ENCODE measurements at regions not wholly inside any gene's neighbourhood (a gene's known extent, or its start where the extent isn't known, plus 50 kb on each side); places are given as distances from the start of the nearest gene placed in this dataset.
"Not testable (repeated sequence)": the region's sequence is repeated elsewhere in the genome, so short reads cannot be mapped to it uniquely, and the experiment has no call there.

DNA sequence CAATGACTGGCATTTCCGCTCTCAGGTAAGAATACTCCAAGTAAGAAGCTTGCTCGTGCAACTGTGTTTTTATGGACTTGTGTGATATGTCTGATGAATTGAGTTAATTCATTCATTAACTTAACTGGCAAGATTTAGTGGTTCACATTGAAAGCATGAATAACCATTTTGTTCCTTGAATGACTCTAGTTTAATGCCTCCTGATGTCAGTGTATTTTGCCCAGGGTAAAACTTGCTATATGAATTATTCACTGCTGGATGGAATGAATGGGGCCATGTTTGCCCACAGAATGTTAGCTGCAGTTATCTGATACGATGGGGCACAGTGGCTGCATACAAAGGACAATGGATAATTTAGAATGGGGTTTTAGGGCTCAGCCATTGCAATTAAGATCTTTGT, 124.1 kb downstream of the ZNF365 start:
- DNase-seq = no peak
- intact Hi-C loops (cut with DNase I) = no loop called here
- no peaks in the 10 kb centered on the region for H3K9me3 ChIP-seq (ENCODE audit: control insufficient read depth, low read length)
- 61% methylated on average over 3 of the region's 3 CpGs for WGBS
- no peak overlapping the region for H3K27ac ChIP-seq (ENCODE audit: low read length)
- H3K4me1 ChIP-seq (ENCODE audit: control insufficient read depth, insufficient read depth, low read length) = peaks cover 2% of the 10 kb centered on the region
- ATAC-seq = no peak
- no peak overlapping the region for H3K4me3 ChIP-seq (ENCODE audit: low read length)
- no peaks in the 10 kb centered on the region for H3K27me3 ChIP-seq (ENCODE audit: control insufficient read depth, insufficient read depth)

DNA sequence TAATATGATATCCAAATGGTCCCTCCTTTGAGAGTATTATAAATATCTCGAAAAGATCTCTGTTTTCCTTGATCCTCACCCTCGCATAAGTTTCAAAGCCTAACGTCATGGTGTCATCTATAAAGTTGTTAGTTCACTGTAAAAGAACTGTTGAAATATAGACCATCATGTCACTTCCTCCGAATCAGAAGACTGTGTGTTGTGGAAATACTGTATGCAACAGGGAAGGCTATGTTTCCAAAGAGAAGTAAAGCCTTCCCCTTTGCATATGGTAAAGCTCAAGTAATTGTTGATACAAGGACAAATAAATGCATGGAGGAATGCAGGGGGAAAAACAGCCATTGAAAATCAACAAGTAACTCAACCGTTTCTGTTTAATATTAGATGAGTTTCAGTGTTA, 125.9 kb downstream of the ZNF365 start:
- H3K4me1 ChIP-seq (ENCODE audit: control insufficient read depth, insufficient read depth, low read length); H3K9me3 ChIP-seq (ENCODE audit: control insufficient read depth, low read length); H3K27me3 ChIP-seq (ENCODE audit: control insufficient read depth, insufficient read depth); DNase-seq; H3K4me3 ChIP-seq (ENCODE audit: low read length); ATAC-seq; H3K27ac ChIP-seq (ENCODE audit: low read length); intact Hi-C loops (cut with DNase I): not testable (repeated sequence)
- WGBS = 61% methylated on average over 3 of the region's 5 CpGs

DNA sequence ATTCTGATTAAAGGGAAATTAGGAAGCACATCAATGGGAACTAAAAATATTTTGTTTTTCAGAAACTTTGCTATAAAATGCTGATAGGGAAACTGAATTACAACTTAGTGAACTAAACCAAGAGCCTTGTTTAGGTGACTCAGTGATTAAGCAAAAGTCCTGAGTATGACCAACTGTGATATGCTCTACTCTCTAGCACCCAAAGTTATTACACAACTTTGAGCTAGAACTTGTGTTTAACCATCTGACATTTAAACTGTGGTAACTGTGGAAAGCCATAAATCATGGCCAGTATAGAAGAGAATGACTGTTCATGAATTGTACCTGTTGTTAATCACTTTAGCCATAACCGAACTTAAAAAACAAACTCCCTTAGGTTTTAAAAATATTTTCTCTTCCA, 127.4 kb downstream of the ZNF365 start:
- Histone ChIP-seq H3K4me3 (ENCODE audit: low read length) (no peak overlapping the region), H3K27ac (ENCODE audit: low read length) (no peak overlapping the region), H3K27me3 (ENCODE audit: control insufficient read depth, insufficient read depth) (no peaks in the 10 kb centered on the region), H3K9me3 (ENCODE audit: control insufficient read depth, low read length) (no peaks in the 10 kb centered on the region), H3K4me1 (ENCODE audit: control insufficient read depth, insufficient read depth, low read length) (no peaks in the 10 kb centered on the region)
- 89% methylated on average over 1 of the region's 1 CpG for WGBS
- ATAC-seq (no peak), DNase-seq (no peak)
- intact Hi-C loops (cut with DNase I) = no loop called here

DNA sequence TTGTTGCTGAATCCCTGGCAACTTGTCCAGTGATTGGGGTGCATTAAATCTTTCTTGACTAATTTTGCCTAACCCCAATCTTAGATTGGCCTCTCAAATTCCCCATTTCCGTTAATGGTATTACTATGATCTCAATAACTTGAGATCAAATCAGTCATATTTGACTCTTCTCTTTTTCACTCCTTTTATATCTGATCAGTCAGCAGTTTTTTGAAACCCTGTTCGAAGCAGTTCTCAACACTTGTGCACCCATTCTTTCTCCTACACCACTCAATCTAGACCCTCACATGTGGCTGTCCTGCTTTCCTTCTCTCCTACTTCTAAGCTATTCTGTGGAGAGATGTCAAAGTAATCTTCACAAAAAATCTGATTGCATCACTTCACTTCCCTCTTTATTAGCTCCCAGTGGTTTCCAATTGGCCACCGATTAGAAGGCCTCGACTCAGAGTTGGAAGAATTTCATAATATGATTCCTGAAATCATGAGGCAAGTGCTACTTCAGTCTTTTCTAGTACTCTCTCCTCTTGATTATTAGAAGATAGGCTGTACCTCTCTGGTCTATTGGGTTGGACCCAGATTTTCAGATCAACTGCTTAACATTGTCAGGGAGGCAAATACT, 128.9 kb downstream of the ZNF365 start:
- Histone ChIP-seq H3K9me3 (ENCODE audit: control insufficient read depth, low read length) (no peaks in the 10 kb centered on the region), H3K27me3 (ENCODE audit: control insufficient read depth, insufficient read depth) (no peaks in the 10 kb centered on the region), H3K4me1 (ENCODE audit: control insufficient read depth, insufficient read depth, low read length) (no peaks in the 10 kb centered on the region), H3K4me3 (ENCODE audit: low read length) (no peak overlapping the region), H3K27ac (ENCODE audit: low read length) (no peak overlapping the region)
- DNase-seq (no peak), ATAC-seq (no peak)
- WGBS = 72% methylated on average over 4 of the region's 4 CpGs
- intact Hi-C loops (cut with DNase I) = no loop called here

DNA sequence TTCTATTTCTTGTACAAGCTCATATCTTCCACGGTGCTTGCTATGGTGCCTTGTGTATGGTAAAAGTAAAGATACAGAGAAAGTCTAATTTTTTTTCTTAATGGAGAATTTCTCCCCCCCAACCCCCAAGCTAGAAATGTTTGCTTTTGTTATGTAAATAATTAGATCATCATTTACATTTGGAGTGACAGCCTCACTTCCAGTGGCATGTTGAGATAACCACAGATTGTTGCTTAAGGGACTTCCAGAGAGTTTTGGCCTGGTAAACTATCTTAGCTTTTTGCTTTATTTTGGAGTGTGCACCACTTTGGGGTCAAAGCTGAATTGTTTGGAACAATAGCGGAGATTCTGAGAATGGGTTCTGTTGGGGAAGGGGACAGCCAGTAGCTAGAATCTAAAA, 129.7 kb downstream of the ZNF365 start:
- DNase-seq (no peak), ATAC-seq (no peak)
- Histone ChIP-seq H3K4me3 (ENCODE audit: low read length) (no peak overlapping the region), H3K27me3 (ENCODE audit: control insufficient read depth, insufficient read depth) (no peaks in the 10 kb centered on the region), H3K9me3 (ENCODE audit: control insufficient read depth, low read length) (no peaks in the 10 kb centered on the region), H3K27ac (ENCODE audit: low read length) (no peak overlapping the region), H3K4me1 (ENCODE audit: control insufficient read depth, insufficient read depth, low read length) (no peaks in the 10 kb centered on the region)
- WGBS = 79% methylated on average over 2 of the region's 2 CpGs
- intact Hi-C loops (cut with DNase I) = no loop called here

DNA sequence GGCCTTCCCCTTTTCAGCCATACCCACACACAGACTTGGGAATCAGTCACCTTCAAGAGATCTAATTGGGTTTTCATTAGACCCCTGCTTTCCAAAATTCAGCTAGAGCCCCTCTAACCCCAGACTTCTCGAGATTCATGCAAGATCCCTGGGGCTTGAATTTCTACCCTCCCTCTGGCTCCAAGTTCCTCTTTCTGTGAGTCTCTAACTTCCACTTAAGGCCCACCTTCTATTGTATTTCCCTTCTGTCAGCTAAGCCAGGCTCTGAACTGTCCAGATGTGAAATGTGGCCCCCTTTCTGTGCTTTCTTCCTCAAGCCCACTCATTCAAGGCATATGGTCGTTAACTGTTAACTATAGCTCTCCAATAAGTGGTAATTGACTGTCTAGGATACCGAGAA, 132.2 kb downstream of the ZNF365 start:
- ATAC-seq (no peak), DNase-seq (no peak)
- WGBS = 68% methylated on average over 3 of the region's 3 CpGs
- Histone ChIP-seq H3K4me3 (ENCODE audit: low read length) (no peak overlapping the region), H3K27me3 (ENCODE audit: control insufficient read depth, insufficient read depth) (no peaks in the 10 kb centered on the region), H3K9me3 (ENCODE audit: control insufficient read depth, low read length) (no peaks in the 10 kb centered on the region), H3K4me1 (ENCODE audit: control insufficient read depth, insufficient read depth, low read length) (no peaks in the 10 kb centered on the region), H3K27ac (ENCODE audit: low read length) (no peak overlapping the region)
- intact Hi-C loops (cut with DNase I) = no loop called here

DNA sequence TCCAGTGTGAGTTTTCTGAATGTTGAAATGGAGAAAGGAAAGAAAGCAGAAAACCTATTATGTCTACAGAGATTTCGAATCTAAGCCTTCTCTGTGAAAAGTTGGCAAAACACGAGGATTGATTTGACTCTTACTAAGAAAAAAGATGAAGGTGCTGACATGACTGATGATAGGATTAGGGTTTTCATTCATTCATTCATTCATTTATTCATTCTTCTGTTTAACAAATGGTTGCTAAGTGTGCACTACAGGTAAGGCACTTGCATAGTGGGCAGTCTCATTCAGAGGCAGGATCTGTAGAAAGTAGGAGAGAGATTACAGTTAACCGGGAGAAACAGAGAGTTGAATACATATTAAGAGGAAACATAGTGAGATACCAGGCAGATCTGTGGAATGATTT, 137.1 kb downstream of the ZNF365 start:
- ATAC-seq = no peak
- no peak for DNase-seq
- whole genome bisulfite sequencing = 89% methylated on average over 3 of the region's 3 CpGs
- intact Hi-C loops (cut with DNase I) = no loop called here
- Histone ChIP-seq H3K4me1 (ENCODE audit: control insufficient read depth, insufficient read depth, low read length) (no peaks in the 10 kb centered on the region), H3K27ac (ENCODE audit: low read length) (no peak overlapping the region), H3K4me3 (ENCODE audit: low read length) (no peak overlapping the region), H3K9me3 (ENCODE audit: control insufficient read depth, low read length) (no peaks in the 10 kb centered on the region), H3K27me3 (ENCODE audit: control insufficient read depth, insufficient read depth) (no peaks in the 10 kb centered on the region)

DNA sequence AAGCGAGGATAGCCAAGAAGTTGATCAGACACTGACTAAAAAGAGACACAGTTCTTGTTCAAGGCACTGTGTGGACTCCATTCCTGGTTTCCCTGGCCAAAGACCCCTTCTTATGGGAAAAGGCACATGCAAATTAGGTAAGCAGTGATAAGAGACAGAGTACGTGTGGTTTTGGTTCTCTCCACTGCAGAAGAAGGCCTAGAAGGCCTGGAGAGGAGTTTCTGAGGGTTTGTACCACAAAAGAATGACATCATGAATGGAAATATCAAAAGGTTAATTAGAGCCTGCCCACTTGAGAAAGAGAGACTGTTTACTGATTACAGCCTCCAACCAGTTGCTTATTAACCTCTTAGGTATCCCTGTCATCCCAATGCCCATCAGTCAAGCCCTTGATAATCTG, 137.5 kb downstream of the ZNF365 start:
- ATAC-seq (no peak), DNase-seq (no peak)
- Histone ChIP-seq H3K4me3 (ENCODE audit: low read length) (no peak overlapping the region), H3K27me3 (ENCODE audit: control insufficient read depth, insufficient read depth) (no peaks in the 10 kb centered on the region), H3K9me3 (ENCODE audit: control insufficient read depth, low read length) (no peaks in the 10 kb centered on the region), H3K27ac (ENCODE audit: low read length) (no peak overlapping the region), H3K4me1 (ENCODE audit: control insufficient read depth, insufficient read depth, low read length) (no peaks in the 10 kb centered on the region)
- intact Hi-C loops (cut with DNase I) = no loop called here
- WGBS = 64% methylated on average over 2 of the region's 2 CpGs

DNA sequence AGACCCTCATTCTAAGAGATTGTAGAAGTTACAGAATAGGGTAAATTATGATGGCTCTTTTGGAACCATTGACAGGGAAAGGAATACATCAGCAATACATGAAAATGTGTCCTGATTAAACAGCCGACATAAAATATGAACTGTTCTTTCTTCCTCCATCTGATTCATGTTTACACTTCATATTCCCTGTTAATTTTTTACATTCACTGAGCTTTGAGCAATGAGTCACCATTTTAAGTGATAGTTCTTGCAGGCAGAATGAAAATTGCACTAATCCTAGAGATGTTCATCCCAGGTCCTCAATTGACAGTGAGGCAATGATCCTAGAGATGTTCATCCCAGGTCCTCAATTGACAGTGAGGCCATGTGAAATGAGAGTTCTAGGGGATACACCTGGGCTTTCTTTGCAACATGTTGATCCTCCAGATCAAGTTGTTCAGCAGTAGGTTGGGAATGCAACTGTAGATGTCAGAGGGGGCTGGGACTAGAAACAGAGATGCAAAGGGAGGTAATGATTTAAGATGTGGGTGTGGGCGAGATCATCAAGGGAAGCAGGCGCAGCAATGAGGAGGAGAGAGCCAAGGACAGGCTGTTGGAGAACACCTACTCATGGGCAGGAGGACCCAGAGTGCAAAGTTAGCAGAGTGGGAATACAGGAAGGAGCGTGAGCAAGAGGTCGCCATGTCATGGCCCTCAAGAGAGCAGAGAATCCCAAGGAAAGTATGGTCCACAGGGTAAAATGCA, 138.7 kb downstream of the ZNF365 start:
- Histone ChIP-seq H3K9me3 (ENCODE audit: control insufficient read depth, low read length) (no peaks in the 10 kb centered on the region), H3K27me3 (ENCODE audit: control insufficient read depth, insufficient read depth) (no peaks in the 10 kb centered on the region), H3K27ac (ENCODE audit: low read length) (no peak overlapping the region), H3K4me1 (ENCODE audit: control insufficient read depth, insufficient read depth, low read length) (peaks cover 4% of the 10 kb centered on the region), H3K4me3 (ENCODE audit: low read length) (no peak overlapping the region)
- ATAC-seq (no peak), DNase-seq (no peak)
- WGBS = 81% methylated on average over 5 of the region's 5 CpGs
- intact Hi-C loops (cut with DNase I) = no loop called here

DNA sequence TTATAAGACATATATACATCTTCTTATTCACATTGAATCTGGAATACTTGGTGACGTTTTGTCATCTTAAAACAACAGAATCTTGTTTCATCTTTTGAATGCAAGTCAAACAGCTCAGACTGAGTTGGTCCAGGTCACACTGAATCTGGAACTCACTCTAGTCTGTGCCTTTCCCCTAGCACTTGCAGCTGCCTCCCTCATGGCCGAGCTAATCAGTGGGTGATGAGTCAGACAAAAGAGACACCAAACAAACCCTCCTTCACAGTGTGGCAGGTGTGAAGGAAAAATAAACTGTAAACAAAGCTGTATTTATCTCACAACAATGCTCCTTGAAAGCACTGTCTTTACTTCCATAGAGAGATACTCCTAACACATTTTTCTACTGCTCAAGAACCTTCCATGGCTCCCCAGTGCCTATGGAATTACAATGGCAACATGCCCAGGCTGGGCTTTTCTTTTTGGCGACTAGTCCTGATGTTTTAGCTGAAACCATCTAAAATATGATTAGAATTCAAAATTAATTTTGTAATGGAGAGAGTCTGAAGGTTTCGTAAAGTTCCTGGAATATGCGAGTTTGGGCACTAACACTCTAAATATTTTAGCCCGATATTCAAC, 140.0 kb downstream of the ZNF365 start:
- H3K27me3 ChIP-seq (ENCODE audit: control insufficient read depth, insufficient read depth) = no peaks in the 10 kb centered on the region
- no peak overlapping the region for H3K4me3 ChIP-seq (ENCODE audit: low read length)
- DNase-seq (no peak), ATAC-seq (no peak)
- H3K4me1 ChIP-seq (ENCODE audit: control insufficient read depth, insufficient read depth, low read length) = peaks cover 4% of the 10 kb centered on the region
- no peak overlapping the region for H3K27ac ChIP-seq (ENCODE audit: low read length)
- WGBS = 73% methylated on average over 6 of the region's 6 CpGs
- intact Hi-C loops (cut with DNase I) = no loop called here
- no peaks in the 10 kb centered on the region for H3K9me3 ChIP-seq (ENCODE audit: control insufficient read depth, low read length)

DNA sequence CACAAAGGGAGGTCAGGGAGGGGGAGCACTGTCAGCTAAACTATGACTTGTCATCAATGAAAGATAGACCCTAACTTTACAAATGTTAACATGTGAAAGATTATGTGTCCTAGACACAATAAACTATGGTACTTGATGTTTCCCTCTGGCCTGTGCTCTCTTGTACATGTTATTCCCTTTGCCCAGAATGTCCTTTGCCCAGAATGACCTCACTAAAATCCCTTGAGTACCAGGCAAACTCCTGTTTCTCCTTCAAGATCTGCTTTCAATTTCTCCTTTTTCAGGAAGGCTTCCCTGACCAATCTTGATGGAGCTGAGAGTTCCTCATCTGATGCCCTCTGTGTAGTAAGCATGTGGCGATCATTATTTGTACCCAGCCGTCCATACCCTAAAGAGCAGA, 143.1 kb downstream of the ZNF365 start:
- peak in 1 of 2 donors; percentile 81 for ATAC-seq
- H3K27me3 ChIP-seq (ENCODE audit: control insufficient read depth, insufficient read depth) = no peaks in the 10 kb centered on the region
- no peaks in the 10 kb centered on the region for H3K9me3 ChIP-seq (ENCODE audit: control insufficient read depth, low read length)
- WGBS = 93% methylated on average over 2 of the region's 2 CpGs
- intact Hi-C loops (cut with DNase I) = no loop called here
- no peak for DNase-seq
- no peak overlapping the region for H3K4me3 ChIP-seq (ENCODE audit: low read length)
- peaks cover 4% of the 10 kb centered on the region for H3K4me1 ChIP-seq (ENCODE audit: control insufficient read depth, insufficient read depth, low read length)
- H3K27ac ChIP-seq (ENCODE audit: low read length) = peak overlapping the region; percentile 62

Data from right cardiac atrium (tissue), 5 donors.